Psoas muscle (tissue), 7 donors: ENCODE measurements at regions not wholly inside any gene's neighbourhood (a gene's known extent, or its start where the extent isn't known, plus 50 kb on each side); places are given as distances from the start of the nearest gene placed in this dataset.

Experiments
- ATAC-seq, 4 donors: fragments of 200-7000 bp; cut with Tn5 transposase; one replicate each; pipeline ENCODE4 v1.9.1; 2020; ENCODE audit warnings: moderate library complexity in 3 of 4, mild to moderate bottlenecking in 2 of 4
- DNase-seq, 2 donors: peaks; one replicate each; pipeline ENCODE4 v3.0.0-alpha.2; 2020
- H3K27ac ChIP-seq: fragments of 200-600 bp; one replicate; pipeline ENCODE4 v1.8.0; 2022
- H3K27me3 ChIP-seq, 3 donors: fragments of 200-600 bp in 1 of 3; one replicate each; pipeline versions ENCODE4 v1.6.1 to v1.8.0; 2013 to 2022; ENCODE audit warnings: low read length in 2 of 3, mild to moderate bottlenecking in 2 of 3, moderate library complexity in 1 of 3; ENCODE audit not compliant: insufficient read depth in 3 of 3
- H3K36me3 ChIP-seq, 2 donors: fragments of 200-600 bp in 1 of 2; one replicate each; pipeline versions ENCODE4 v1.6.1 to v1.8.0; 2013 to 2022; ENCODE audit warnings: low read depth in 1 of 2, mild to moderate bottlenecking in 1 of 2, moderate library complexity in 1 of 2; ENCODE audit not compliant: insufficient read depth in 1 of 2
- H3K4me1 ChIP-seq: fragments of 200-600 bp; one replicate; pipeline ENCODE4 v1.8.0; 2022
- H3K4me3 ChIP-seq: fragments of 200-600 bp; one replicate; pipeline ENCODE4 v1.8.0; 2022; ENCODE audit warnings: mild to moderate bottlenecking
- H3K9me3 ChIP-seq: fragments of 200-600 bp; one replicate; pipeline ENCODE4 v1.8.0; 2022
- CTCF ChIP-seq: fragments of 200-600 bp; IDR thresholded peaks from one replicate; pipeline ENCODE4 v1.8.0; 2022; ENCODE audit warnings: antibody characterized with exemption
- WGBS, 3 donors: extraction: QIAGEN DNeasy Blood & Tissue Kit; methylation state at CpG; one replicate each; pipeline versions ENCODE4 v1.1.6 to v1.1.7; 2013; 5-methylcytosine and 5-hydroxymethylcytosine counted together
- intact Hi-C, 2 donors: fragments of 100-400 bp; cut with DNase I; formaldehyde crosslinking; loops; one replicate each; pipeline versions ENCODE4 v1.11.0 to v1.14.2; 2022
- donor health status: healthy with polysubstance abuse.
- donor health status: DM: no; HTN: no; CAD: no; lungs with moderate emphysema.
- donor health status: Bipolar disorder and iron deficiency.
- donor health status: healthy.
- donor health status: DM: yes; HTN: yes; CAD: no.
- donor health status: DM: no; HTN: no; CAD: no.
- donor health status: DM: yes; HTN: yes; CAD: no.

GRCh38 chr18:57982372-57983021 is 61.5 kb upstream of the NEDD4L start:
- ATAC-seq (no peak), DNase-seq (no peak)
- intact Hi-C loops, result no loop called here
- H3K27me3 ChIP-seq, result no peaks in the 10 kb centered on the region
- H3K9me3 ChIP-seq, result no peaks in the 10 kb centered on the region
- no peak overlapping the region for H3K4me3 ChIP-seq
- WGBS, 3 donors, result 74 to 80% (median 75%) methylated on average over 11 of the region's 11 CpGs
- H3K36me3 ChIP-seq, result no peaks in the 10 kb centered on the region
- H3K27ac ChIP-seq, result no peak overlapping the region
- no peak for TF ChIP-seq CTCF
- no peaks in the 10 kb centered on the region for H3K4me1 ChIP-seq

GRCh38 chr18:57981308-57982028 is 62.6 kb upstream of the NEDD4L start:
- TF ChIP-seq CTCF, result no peak
- DNase-seq, result no peak
- intact Hi-C loops, result no loop called here
- Histone ChIP-seq H3K27ac (no peak overlapping the region), H3K4me1 (no peaks in the 10 kb centered on the region), H3K9me3 (no peaks in the 10 kb centered on the region), H3K27me3 (no peaks in the 10 kb centered on the region), H3K4me3 (no peak overlapping the region), H3K36me3 (no peaks in the 10 kb centered on the region)
- 93 to 95% (median 94%) methylated on average over 3 of the region's 3 CpGs for WGBS, 3 donors
- no peak for ATAC-seq

- intact Hi-C loops, result no loop called here
- whole genome bisulfite sequencing, 3 donors, result 76 to 86% (median 86%) methylated on average over 4 of the region's 4 CpGs
- DNase-seq (no peak), ATAC-seq (no peak)
- no peaks in the 10 kb centered on the region for H3K27me3 ChIP-seq
- H3K27ac ChIP-seq, result no peak overlapping the region
- no peaks in the 10 kb centered on the region for H3K36me3 ChIP-seq
- no peaks in the 10 kb centered on the region for H3K9me3 ChIP-seq
- no peak for TF ChIP-seq CTCF
- H3K4me3 ChIP-seq, result no peak overlapping the region
- H3K4me1 ChIP-seq, result no peaks in the 10 kb centered on the region
These were observed 63.3 kb upstream of the NEDD4L start for GRCh38 chr18:57980573-57981307.

- WGBS, 3 donors, result 8 to 54% (median 30%) methylated on average over 2 of the region's 2 CpGs
- H3K4me1 ChIP-seq, result no peaks in the 10 kb centered on the region
- no peaks in the 10 kb centered on the region for H3K36me3 ChIP-seq
- no peaks in the 10 kb centered on the region for H3K9me3 ChIP-seq
- TF ChIP-seq CTCF, result no peak
- no peak for ATAC-seq
- no peaks in the 10 kb centered on the region for H3K27me3 ChIP-seq
- no peak for DNase-seq
- no peak overlapping the region for H3K4me3 ChIP-seq
- intact Hi-C loops, result no loop called here
- no peak overlapping the region for H3K27ac ChIP-seq
These were observed 67.7 kb upstream of the NEDD4L start for GRCh38 chr18:57976230-57976773.
